Lower leg skin (tissue), 3 donors: ENCODE measurements at regions not wholly inside any gene's neighbourhood (a gene's known extent, or its start where the extent isn't known, plus 50 kb on each side); places are given as distances from the start of the nearest gene placed in this dataset.

Experiments
- CTCF ChIP-seq, 3 donors: fragments of 450-650 bp; IDR thresholded peaks; one replicate each; pipeline ENCODE4 v1.5.1; 2016; ENCODE audit warnings: antibody characterized with exemption in 3 of 3, mild to moderate bottlenecking in 3 of 3, moderate library complexity in 2 of 3
- POLR2A ChIP-seq, 2 donors: fragments of 450-650 bp; IDR thresholded peaks; one replicate each; pipeline ENCODE4 v1.6.1; 2016 to 2017; ENCODE audit warnings: antibody characterized with exemption in 2 of 2, mild to moderate bottlenecking in 1 of 2, moderate library complexity in 1 of 2

GRCh38 chr5:74337984-74338310 lies 302.6 kb downstream of the ENC1 start:
- no peak for TF ChIP-seq CTCF (IDR thresholded peaks at IDR 0.05)
- no peak for TF ChIP-seq POLR2A (IDR thresholded peaks at IDR 0.05)
